Panc1 (cell line): ENCODE measurements at regions not wholly inside any gene's neighbourhood (a gene's known extent, or its start where the extent isn't known, plus 50 kb on each side); places are given as distances from the start of the nearest gene placed in this dataset.

Source experiments
- ATAC-seq: fragments of 200-7000 bp; cut with Tn5 transposase; 2 replicates; pipeline ENCODE4 v1.9.1; 2020; ENCODE audit warnings: mild to moderate bottlenecking, moderate library complexity
- BruUV-seq: library from RNA; stranded (reverse); fragments of 400-500 nt; replicated peaks from 2 replicates; lab custom pipeline; 2021; lab: Mats Ljungman, UMichigan
- CTCF ChIA-PET: fragments of 300-600 bp; sonication (Branson Sonifier 250); formaldehyde crosslinking; loops from one replicate; lab custom pipeline; 2022; ENCODE audit warnings: antibody characterized with exemption; lab: Charles Lee
- POLR2A ChIA-PET: fragments of 300-600 bp; sonication (Branson Sonifier 250); formaldehyde crosslinking; loops from one replicate; lab custom pipeline; 2022; ENCODE audit warnings: antibody characterized with exemption; lab: Charles Lee
- DNase-seq: peaks from one replicate; pipeline ENCODE4 v3.0.0-alpha.2; 2010; ENCODE audit warnings: low read depth, low spot score
- H3K27ac ChIP-seq: 2 replicates; pipeline ENCODE4 v1.5.1; 2011; ENCODE audit warnings: mild to moderate bottlenecking, low read length, inconsistent platforms
- H3K27me3 ChIP-seq: fragments of 200-500 bp; sonication (Bioruptor generic); 2 replicates; pipeline ENCODE4 v1.6.0; 2014; ENCODE audit warnings: low read length, inconsistent platforms; ENCODE audit not compliant: control insufficient read depth, insufficient read depth
- H3K36me3 ChIP-seq: fragments of 200-500 bp; sonication (Bioruptor generic); 2 replicates; pipeline ENCODE4 v1.5.1; 2014; ENCODE audit warnings: inconsistent platforms, mild to moderate bottlenecking, low read length, moderate library complexity; ENCODE audit not compliant: control insufficient read depth, insufficient read depth
- H3K4me1 ChIP-seq: 2 replicates; pipeline ENCODE4 v1.5.1; 2011; ENCODE audit warnings: inconsistent platforms, mild to moderate bottlenecking, low read length, moderate library complexity; ENCODE audit not compliant: control insufficient read depth, insufficient read depth
- H3K4me3 ChIP-seq, 2 experiments: 2 replicates each; pipeline ENCODE4 v1.5.1; 2011 to 2012; ENCODE audit warnings: low read depth in 2 of 2, low read length in 2 of 2, mild to moderate bottlenecking in 2 of 2, inconsistent platforms in 1 of 2, moderate library complexity in 1 of 2
- H3K9me3 ChIP-seq: fragments of 200-500 bp; sonication (Bioruptor generic); 2 replicates; pipeline ENCODE4 v1.5.1; 2014; ENCODE audit warnings: low read depth, mild to moderate bottlenecking, inconsistent platforms, low read length, moderate library complexity; ENCODE audit not compliant: control insufficient read depth, insufficient read depth
- POLR2AphosphoS5 ChIP-seq: IDR thresholded peaks from 2 replicates; pipeline ENCODE4 v1.6.1; 2012; ENCODE audit warnings: mild to moderate bottlenecking, low read depth, low read length, moderate library complexity
- REST ChIP-seq, 2 experiments: IDR thresholded peaks; 2 replicates each; pipeline ENCODE4 v1.6.1; 2011 to 2012; ENCODE audit warnings: low read depth in 2 of 2, control low read depth in 1 of 2, low read length in 1 of 2, mild to moderate bottlenecking in 1 of 2, moderate library complexity in 1 of 2; ENCODE audit not compliant: insufficient read depth in 1 of 2
- SIN3A ChIP-seq: IDR thresholded peaks from 2 replicates; pipeline ENCODE4 v1.6.1; 2012; ENCODE audit warnings: low read depth, mild to moderate bottlenecking, low read length, moderate library complexity, borderline replicate concordance; ENCODE audit not compliant: insufficient read depth
- TCF7L2 ChIP-seq: IDR thresholded peaks from 2 replicates; pipeline ENCODE4 v1.6.1; 2011; ENCODE audit warnings: mild to moderate bottlenecking, low read depth, low read length, inconsistent platforms
- in situ Hi-C: cut with HindIII; loops from 2 replicates; pipeline ENCODE4 v1.10.0; 2016; ENCODE audit warnings: low sequenced_read_pairs, low pct_unique_long_range_greater_than_20kb
- intact Hi-C: fragments of 100-400 bp; cut with micrococcal nuclease; formaldehyde crosslinking; loops from one replicate; pipeline ENCODE4 v1.10.0; 2022; ENCODE audit not compliant: unreplicated experiment
- TF ChIP-seq, protein P1 (sequence below): fragments of 450-650 bp; IDR thresholded peaks from 2 replicates; pipeline ENCODE4 v1.5.1; 2017; ENCODE audit warnings: mild to moderate bottlenecking

- Histone ChIP-seq H3K9me3 (no peaks in the 10 kb centered on the region), H3K36me3 (no peaks in the 10 kb centered on the region), H3K27me3 (no peaks in the 10 kb centered on the region), H3K4me1 (no peaks in the 10 kb centered on the region), H3K4me3 (no peak overlapping the region), H3K27ac (no peak overlapping the region)
- POLR2A ChIA-PET, result no interaction called here
- in situ Hi-C loops, result no loop called here
- ATAC-seq, result no peak
- TF ChIP-seq POLR2AphosphoS5 (no peak), SIN3A (no peak), REST (IDR thresholded peaks at IDR 0.05; ENCODE audit: insufficient read depth in 1 of 2, low read depth in 2 of 2, low read length in 1 of 2) (no peak)
- TF ChIP-seq, protein P1, sequence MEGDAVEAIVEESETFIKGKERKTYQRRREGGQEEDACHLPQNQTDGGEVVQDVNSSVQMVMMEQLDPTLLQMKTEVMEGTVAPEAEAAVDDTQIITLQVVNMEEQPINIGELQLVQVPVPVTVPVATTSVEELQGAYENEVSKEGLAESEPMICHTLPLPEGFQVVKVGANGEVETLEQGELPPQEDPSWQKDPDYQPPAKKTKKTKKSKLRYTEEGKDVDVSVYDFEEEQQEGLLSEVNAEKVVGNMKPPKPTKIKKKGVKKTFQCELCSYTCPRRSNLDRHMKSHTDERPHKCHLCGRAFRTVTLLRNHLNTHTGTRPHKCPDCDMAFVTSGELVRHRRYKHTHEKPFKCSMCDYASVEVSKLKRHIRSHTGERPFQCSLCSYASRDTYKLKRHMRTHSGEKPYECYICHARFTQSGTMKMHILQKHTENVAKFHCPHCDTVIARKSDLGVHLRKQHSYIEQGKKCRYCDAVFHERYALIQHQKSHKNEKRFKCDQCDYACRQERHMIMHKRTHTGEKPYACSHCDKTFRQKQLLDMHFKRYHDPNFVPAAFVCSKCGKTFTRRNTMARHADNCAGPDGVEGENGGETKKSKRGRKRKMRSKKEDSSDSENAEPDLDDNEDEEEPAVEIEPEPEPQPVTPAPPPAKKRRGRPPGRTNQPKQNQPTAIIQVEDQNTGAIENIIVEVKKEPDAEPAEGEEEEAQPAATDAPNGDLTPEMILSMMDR, result no peak
- DNase-seq, result no peak
- intact Hi-C loops, result no loop called here
- no TSS peak for BruUV-seq
- CTCF ChIA-PET, result no interaction called here
These were observed 208.3 kb downstream of the DNAJB9 start for GRCh38 chr7:108777966-108778365.

- in situ Hi-C loops (no loop called here), intact Hi-C loops (no loop called here)
- POLR2A ChIA-PET, result no interaction called here
- 0 out of 2 replicates have a peak, but pooled peaks cover 2% of the 10 kb centered on the region for H3K9me3 ChIP-seq
- BruUV-seq, result no TSS peak
- CTCF ChIA-PET, result no interaction called here
- TF ChIP-seq TCF7L2 (no peak), POLR2AphosphoS5 (no peak), SIN3A (no peak), REST (IDR thresholded peaks at IDR 0.05; ENCODE audit: insufficient read depth in 1 of 2, low read depth in 2 of 2, low read length in 1 of 2) (no peak)
- TF ChIP-seq, protein P1, result no peak
- H3K36me3 ChIP-seq, result no peaks in the 10 kb centered on the region
- no peaks in the 10 kb centered on the region for H3K4me1 ChIP-seq
- no peak overlapping the region for H3K27ac ChIP-seq
- DNase-seq, result no peak
- no peaks in the 10 kb centered on the region for H3K27me3 ChIP-seq
- H3K4me3 ChIP-seq, result no peak overlapping the region
- ATAC-seq, result no peak
These were observed 219.8 kb downstream of the DNAJB9 start for GRCh38 chr7:108789451-108789850.
